GM18520 (cell line): ENCODE measurements at regions not wholly inside any gene's neighbourhood (a gene's known extent, or its start where the extent isn't known, plus 50 kb on each side); places are given as distances from the start of the nearest gene placed in this dataset.
"Not testable (repeated sequence)": the region's sequence is repeated elsewhere in the genome, so short reads cannot be mapped to it uniquely, and the experiment has no call there.

Experiments
- ATAC-seq: cut with Tn5 transposase; IDR thresholded peaks from one replicate; pipeline ENCODE4 v1.9.1; 2021; ENCODE audit not compliant: unreplicated experiment

- ATAC-seq, result no peak
Observed at GRCh38 chr21:27323331-27323730, 356.4 kb upstream of the ADAMTS5 start.

GRCh38 chr21:27321791-27322190, 354.9 kb upstream of the ADAMTS5 start:
- ATAC-seq, result no peak

GRCh38 chr21:27320868-27321267, 354.0 kb upstream of the ADAMTS5 start:
- ATAC-seq, result no peak

GRCh38 chr21:27317601-27318000, 350.7 kb upstream of the ADAMTS5 start:
- not testable (repeated sequence) for ATAC-seq

GRCh38 chr21:27315373-27315772, 348.5 kb upstream of the ADAMTS5 start:
- no peak for ATAC-seq

GRCh38 chr21:27314131-27314530, 347.2 kb upstream of the ADAMTS5 start:
- no peak for ATAC-seq

- ATAC-seq, result no peak
Observed at GRCh38 chr21:27306791-27307775, 340.2 kb upstream of the ADAMTS5 start.

- no peak for ATAC-seq
Observed at GRCh38 chr21:27306206-27306605, 339.3 kb upstream of the ADAMTS5 start.

- no peak for ATAC-seq
Observed at GRCh38 chr21:27301220-27301619, 334.3 kb upstream of the ADAMTS5 start.

- ATAC-seq, result no peak
Observed at GRCh38 chr21:27300770-27301169, 333.9 kb upstream of the ADAMTS5 start.

GRCh38 chr21:27298465-27298864, 331.6 kb upstream of the ADAMTS5 start:
- no peak for ATAC-seq

- no peak for ATAC-seq
Observed at GRCh38 chr21:27293239-27293638, 326.4 kb upstream of the ADAMTS5 start.

GRCh38 chr21:27292783-27293182, 325.9 kb upstream of the ADAMTS5 start:
- ATAC-seq, result no peak

GRCh38 chr21:27292229-27292628, 325.3 kb upstream of the ADAMTS5 start:
- no peak for ATAC-seq

- ATAC-seq, result no peak
Observed at GRCh38 chr21:27291006-27291405, 324.1 kb upstream of the ADAMTS5 start.

- ATAC-seq, result no peak
Observed at GRCh38 chr21:27290028-27290427, 323.1 kb upstream of the ADAMTS5 start.

GRCh38 chr21:27286760-27287159, 319.9 kb upstream of the ADAMTS5 start:
- ATAC-seq, result no peak

- ATAC-seq, result no peak
Observed at GRCh38 chr21:27277110-27277509, 310.2 kb upstream of the ADAMTS5 start.

- no peak for ATAC-seq
Observed at GRCh38 chr21:27275294-27275927, 308.5 kb upstream of the ADAMTS5 start.

- ATAC-seq, result no peak
Observed at GRCh38 chr21:27269644-27270043, 302.8 kb upstream of the ADAMTS5 start.

GRCh38 chr21:27268290-27268689, 301.4 kb upstream of the ADAMTS5 start:
- ATAC-seq, result no peak

GRCh38 chr21:27265949-27266348, 299.1 kb upstream of the ADAMTS5 start:
- ATAC-seq, result no peak
